ENCODE measurements at regions not wholly inside any gene's neighbourhood (a gene's known extent, or its start where the extent isn't known, plus 50 kb on each side); places are given as distances from the start of the nearest gene placed in this dataset.
"Not testable (repeated sequence)": the region's sequence is repeated elsewhere in the genome, so short reads cannot be mapped to it uniquely, and the experiment has no call there.

DNA sequence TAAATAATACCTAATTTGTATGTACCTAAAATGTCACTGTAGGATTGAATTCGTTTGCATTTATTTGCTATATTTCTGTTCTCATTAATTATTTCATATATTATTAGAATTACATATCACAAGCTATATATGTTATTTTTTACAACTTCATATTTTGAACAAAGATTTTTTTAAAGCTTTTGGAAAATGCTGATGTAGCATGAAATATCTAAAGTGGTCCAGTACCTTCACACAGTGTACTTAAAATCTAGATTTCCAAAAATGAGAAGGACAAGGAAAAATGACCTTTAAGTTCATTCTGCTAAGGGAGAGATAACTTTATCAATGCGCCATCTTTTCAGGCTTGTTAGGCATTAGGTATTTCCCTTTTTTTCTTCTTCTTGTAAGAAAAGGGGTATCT is 71.8 kb downstream of the LARP7 start:
- DNase-seq = no peak

DNA sequence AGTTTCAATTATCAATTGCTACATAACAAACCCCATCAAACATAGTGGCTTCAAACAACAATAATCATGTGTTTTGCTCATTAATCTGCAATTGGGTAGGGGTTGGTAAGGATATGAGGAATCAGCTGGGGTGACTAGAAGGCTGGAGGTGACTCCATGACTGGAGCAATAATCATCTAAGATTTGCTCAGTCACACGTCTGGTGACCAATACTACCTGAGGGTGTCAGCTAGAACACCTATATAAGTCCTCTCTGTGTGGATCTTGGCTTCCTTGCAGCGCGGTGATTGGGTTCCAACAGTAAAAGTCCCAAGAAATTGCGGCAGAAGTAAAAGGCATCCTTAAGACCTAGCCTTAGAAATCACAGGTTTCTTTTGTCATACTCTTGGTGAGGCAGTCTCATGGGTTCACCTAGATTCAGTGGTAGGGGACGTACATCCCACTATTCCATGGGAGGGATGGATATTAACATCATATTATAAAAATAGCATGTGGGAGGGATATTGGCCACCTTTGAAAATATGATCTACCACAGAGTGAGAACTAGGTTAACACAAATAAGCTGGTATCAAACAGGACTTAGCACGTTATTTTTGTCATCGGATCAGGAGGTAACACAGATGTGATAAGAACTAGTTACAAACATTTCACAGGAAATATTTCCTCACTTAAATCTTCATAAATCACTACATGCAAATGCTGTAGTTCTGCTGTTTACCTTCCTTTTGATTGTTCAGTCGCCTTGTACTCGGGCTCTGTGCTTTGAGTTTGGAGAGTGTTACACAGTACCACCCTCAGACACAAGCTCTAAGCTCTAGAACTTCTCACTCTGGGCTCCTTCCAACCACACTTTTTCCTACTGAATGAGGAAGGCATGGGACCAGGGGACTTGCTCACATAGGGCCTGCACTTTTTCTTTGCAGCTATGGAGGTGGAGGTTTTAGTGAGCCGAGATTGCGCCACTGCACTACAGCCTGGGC is 78.3 kb downstream of the LARP7 start:
- DNase-seq = no peak

DNA sequence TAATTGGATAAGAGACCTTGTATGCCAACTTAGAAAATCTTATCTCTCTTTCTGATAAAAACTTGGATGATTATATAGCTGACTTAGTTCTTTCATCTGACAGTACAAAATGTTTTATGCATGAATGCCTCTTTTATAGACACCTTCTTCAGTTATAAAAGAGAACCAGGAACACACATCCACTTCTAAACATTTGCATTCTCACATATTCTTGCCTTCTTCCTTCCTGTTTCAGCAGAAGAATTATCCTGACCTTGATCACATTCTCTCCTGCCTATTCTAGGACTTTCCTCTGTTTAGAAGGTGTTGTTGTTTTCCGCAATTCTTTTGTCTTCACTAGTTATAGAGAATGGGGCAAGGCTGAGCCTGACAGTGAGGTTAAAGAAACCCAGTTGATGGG is 80.9 kb downstream of the LARP7 start:
- no peak for DNase-seq

DNA sequence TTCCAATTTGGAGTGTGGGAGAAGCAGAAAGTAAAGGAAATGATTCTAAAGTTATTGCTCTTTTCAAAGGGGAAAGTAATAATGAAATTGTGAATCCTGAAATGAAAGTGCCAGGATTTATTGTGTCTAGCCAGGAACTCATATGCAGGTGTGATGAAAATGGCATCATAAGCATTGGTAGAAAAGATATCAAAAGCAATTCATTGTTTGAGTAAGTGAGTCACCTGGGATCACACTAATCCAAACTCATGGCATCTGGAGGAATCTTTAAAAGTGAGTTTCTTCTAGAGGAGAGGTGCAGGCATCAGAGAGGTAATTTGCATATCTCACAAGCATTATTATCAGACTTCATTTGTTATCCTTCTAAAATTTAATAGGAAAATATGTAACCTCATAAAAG is 84.7 kb downstream of the LARP7 start:
- DNase-seq = no peak

DNA sequence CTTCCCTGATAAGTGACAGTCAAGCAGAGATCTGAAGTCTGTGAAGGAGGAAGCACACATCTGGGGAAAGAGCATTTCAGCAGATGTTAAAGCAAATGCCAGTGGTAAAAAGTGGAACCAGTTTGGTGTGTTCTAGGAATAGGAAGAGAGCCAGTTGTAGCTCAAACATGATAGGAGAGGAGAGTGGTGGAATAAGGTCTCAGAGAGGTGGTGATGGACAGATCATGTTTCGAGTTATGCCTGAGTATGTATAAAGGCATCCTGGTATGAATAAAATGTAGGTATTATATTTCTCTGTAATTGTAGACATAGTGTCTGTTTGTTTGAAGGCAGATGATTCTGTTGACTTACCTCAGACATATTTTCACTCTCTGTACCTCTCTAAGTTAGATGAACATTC is 89.1 kb downstream of the LARP7 start:
- no peak for DNase-seq

DNA sequence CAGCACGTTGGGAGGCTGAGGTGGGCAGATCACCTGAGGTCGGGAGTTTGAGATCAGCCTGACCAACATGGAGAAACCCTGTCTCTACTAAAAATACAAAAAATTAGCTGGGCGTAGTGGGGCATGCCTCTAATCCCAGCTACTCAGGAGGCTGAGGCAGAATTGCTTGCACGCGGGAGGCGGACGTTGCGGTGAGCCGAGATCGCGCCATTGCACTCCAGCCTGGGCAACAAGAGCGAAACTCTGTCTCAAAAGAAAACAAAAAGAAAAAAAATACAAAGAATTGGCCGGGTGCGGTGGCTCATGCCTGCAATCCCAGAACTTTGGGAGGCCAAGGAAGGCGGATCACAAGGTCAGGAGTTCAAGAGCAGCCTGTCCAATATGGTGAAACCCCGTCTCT is 90.8 kb downstream of the LARP7 start:
- DNase-seq = not testable (repeated sequence)

DNA sequence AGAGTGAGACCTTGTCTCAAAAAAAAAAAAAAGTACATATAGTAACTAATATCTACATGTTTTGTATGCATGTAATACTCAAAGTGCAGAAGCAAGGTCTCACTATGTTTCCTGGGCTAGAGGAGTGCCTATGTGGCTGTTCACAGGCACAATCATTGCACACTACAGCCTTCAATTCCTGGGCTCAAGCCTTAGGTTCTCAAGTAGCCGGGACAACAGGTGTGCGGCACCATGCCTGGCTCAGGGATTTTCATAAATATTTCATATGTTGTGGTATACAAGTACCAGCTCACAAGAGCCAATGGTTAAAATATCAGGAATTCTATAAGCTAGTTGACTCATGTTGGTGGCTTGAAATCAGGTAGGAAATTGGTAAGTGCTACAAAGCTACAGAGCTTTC is 94.8 kb downstream of the LARP7 start:
- no peak for DNase-seq

DNA sequence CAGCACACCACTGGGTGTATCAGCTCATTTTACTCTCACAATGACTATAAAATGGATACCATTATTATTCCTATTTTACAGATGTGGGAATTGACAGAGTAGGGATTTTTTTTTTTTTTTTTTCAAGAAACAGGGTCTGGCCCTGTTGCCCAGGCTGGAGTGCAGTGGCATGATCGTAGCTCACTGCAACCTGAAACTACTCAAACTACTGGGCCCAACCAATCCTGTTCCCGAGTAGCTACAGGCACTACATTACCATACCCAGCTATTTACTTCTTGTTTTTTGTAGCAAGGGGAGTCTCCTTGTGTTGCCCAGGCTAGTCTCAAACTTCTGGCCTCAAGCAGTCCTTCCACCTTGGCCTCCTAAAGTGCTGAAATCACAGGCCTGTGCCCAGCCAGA is 95.2 kb downstream of the LARP7 start:
- DNase-seq = no peak

DNA sequence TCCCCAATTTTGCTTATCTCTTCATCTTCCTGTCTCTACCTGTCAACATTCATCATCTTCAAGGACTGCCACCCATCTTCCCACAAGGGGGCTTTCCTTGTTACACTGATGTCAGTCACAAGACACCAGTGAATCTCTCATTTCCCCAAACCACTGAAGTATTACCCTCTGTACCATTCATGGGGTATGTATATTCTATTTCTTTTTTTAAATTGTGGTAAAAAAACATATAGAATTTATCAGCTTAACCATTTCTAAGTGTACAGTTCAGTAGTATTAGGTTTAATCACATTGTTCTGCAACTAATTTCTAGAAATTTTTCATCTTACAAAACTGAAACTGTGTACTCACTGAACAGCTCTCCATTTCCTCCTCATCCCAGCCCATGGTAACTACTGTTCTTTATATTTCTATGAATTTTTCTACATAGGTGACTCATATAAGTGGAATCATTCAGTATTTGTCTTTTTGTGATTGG is 98.6 kb downstream of the LARP7 start:
- peak in 1 of 2 experiments; percentile 22 for DNase-seq

DNA sequence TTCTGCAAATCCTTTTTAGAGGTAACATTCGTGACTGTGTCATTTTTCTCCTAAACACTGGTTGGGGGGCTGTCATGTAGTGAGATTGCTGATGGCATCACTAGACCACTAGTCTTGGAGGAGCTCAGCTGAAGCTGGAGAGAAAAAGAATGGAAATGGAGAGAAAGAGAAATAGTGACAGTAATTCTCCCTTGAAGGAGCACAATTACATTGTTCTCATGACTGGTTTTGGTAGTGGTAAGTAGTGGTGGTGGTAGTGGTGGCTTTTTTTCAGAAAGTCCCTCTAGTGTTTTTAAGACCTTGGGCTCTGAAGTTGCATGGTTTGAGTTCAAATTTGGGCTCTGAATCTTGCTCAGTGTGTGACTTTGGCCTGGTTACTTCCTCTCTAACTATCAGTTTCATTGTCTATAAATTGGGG is 99.8 kb downstream of the LARP7 start:
- DNase-seq = no peak

DNA sequence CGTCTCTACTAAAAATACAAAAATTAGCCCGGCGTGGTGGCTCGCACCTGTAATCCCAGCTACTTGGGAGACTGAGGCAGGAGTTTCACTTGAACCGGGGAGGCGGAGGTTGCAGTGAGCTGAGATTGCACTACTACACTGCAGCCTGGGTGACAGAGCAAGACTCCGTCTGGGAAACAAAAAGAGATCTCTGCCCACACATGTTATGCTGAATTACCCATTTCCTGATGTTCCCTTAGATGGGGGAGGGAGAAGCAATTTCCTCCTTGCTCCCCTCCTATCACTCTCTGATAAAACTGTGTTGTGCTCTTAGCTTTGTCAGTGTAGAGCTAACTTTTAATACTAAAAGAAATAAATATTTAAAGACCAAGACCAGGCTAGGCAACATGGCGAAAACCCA is 102.5 kb downstream of the LARP7 start:
- DNase-seq = no peak

DNA sequence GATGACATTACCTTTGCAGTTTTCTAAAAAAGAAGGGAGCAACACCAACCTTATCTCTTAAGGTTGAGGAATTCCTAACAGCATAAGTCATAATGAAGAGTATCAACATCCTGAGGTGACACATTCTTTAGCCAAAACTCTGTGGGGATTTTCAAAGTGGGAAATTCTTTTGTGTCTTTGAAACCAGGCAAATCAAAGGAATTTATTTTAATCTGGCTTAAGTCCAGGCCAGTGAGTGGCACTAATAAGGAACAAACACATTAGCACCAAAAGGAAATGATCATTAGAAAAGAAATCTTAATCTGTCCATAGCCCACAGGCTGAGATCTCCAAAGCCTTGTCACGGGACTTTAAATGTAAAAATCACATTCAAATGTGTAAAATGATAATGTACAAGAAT is 110.1 kb downstream of the LARP7 start:
- no peak for DNase-seq

DNA sequence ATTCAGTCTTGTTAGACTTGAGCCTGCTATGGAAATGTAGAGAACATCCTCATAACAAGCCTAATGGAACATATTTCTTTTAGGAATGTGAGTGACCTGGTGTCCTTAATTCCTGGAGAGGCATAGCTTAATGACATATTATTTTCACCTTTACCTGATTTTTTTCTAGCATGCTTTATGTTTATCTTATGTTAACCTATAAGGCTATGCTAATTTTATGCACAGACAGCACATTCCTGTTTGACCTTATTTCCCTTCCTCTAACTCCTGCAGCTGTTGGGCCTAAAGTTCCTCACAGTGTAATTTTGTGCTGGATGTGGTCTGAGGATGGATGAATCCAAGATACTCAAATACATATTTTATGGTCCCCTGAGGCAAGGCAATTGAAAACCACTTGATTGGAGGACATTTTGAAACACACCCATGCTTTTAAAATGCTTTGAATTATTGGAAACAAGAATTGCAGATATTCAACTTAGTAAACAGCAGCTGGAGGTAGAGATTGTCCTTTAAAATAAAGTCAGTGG is 111.5 kb downstream of the LARP7 start:
- no peak for DNase-seq

DNA sequence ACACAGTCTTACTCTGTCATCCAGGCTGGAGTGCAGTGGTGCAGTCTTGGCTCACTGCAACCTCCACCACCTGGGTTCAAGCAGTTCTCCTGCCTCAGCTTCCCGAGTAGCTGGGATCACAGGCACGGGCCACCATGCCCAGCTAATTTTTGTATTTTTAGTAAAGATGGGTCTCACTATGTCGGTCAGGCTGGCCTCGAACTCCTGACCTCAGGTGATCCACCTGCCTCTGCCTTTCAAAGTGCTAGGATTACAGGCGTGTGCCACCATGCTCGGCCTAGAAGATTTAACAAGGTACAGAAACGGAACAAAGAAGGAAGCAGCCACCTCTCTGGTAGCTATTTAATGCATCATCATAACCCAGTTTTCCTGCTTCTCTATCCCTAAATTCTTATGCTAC is 113.8 kb downstream of the LARP7 start:
- DNase-seq = not testable (repeated sequence)

DNA sequence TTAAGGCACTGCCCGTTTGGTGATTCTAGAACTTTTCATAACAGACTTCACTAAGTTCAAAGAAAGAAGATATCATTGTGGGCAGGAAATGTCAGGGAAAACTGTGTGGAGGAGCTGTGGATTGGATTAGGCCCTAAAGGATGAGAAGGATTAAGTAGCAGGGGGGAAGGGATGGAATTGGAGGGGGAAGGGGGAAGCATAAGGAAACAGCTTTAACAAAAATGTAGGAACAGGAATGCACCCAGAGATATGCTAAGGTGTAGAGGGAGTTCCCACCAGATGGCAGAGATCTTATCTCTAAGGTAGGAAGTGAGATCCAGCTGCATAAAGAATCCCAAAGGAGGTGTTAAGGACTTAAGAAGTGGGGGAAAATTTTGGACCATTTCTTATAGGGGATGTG is 114.5 kb downstream of the LARP7 start:
- no peak for DNase-seq

DNA sequence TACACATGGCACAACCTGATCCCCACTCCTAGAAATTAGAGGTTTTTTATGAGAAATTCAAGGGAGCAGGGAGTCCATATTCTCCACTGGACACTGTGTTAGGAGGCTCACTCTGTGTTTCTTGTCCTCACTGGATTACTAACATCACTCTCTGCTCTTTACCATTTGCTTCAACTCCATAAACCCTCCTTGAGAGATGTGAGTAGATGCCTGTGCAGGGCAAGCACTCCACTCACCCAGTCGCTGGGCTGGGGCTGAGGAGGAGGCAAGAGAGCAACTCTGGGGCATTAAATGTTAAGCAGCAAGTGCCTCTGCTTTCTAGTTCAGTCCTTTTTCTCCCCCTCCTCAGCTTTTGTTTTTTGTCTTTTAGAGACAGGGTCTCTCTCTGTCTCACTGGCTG is 115.1 kb downstream of the LARP7 start:
- DNase-seq = no peak

DNA sequence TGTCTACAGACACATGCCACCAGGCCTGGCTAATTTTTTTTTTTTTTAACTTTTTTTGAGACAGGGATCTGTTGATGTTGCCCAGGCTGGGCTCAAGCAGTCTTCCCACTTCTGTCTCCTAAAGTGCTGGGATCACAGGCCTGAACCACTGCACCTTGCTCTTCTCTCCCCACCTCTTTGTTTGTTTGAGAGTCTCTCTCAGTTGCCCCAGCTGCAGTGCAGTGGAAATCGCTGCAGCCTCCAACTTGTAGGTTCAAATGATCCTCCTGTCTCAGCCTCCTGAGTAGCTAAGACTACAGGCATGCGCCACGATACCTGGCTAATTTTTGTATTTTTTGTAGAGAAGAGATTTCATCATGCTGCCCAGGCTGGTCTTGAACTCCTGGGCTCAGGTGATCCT is 115.6 kb downstream of the LARP7 start:
- DNase-seq = no peak

DNA sequence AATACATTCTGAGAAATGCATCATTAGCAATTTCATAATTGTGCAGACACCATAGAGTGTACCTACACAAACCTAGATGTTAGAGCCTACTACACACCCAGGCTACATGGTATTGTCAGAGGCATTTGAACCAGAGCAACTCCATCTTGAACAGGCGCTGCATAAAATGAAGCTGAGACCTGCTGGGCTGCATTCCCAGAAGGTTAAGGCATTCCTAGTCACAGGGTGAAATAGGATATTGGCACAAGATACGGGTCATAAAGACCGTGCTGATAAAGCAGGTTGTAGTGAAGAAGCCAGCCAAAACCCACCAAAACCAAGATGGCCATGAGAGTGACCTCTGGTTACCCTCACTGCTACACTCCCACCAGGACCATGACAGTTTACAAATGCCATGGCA is 116.4 kb downstream of the LARP7 start:
- DNase-seq = no peak

DNA sequence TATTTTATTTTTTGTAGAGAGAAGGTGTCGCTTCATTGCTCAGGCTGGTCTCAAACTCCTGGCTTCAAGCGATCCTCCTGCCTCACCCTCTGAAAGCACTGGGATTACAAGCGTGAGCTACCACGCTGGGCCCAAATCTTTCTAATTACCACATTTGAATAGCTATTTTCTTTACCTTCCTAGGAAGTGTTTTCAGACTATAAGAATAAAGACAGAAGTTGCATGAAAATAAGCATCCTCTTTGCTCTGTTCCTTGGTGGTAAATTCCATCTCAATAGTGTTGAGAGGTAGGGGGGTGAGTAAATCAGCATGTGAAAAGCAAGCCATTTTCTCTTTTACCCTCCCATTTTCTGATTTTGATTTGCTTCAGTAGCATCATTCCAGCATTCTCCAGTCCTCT is 122.4 kb downstream of the LARP7 start:
- no peak for DNase-seq

DNA sequence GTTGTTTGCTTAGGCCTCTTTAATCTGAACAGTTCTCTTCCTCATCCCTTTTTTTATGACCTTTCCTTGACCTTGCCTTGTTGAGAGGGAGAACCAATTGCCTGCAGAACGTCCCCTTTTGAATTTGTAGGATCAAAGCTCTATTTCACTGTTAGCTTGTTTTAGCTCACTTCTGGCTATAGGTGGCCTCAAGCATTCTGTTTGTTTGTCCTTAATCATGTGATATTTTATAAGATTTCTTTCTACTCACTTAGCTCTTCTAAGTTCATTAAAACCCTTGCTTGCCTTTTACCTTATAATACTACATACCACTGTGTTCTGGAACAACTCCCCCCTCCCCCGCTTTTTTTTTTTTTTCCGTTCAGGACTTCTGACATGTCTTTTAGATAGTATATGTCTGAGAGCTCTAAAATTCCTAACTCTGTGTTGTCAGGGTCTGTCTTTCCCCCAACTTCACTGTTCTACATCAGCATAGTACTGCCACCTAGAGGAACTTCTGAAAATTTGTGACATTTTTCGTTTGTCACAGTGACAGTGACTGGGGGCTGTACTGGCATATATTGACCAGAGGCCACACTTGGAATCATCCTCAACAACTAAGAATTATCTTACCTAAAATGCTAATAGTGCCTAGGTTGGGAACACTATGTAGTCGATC is 128.5 kb downstream of the LARP7 start:
- DNase-seq = no peak

DNA sequence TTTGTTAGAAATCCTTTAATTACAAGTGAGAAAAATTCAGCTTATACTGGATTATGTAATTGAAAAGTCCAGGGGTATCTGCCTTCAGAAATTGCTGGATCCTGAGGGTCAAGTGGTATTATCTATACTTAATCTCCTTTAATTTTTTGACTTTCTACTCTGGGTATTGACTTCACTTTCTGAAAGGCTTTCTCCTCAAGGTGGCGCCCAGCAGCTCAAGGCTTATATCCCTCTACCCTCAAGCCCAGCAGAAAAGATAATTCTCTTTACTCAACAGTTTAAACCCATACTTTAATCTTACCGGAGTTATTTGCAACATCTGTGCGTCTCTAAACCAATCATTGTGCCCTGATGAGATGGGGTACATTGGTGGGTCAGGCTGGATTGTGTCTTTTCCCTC is 129.5 kb downstream of the LARP7 start:
- DNase-seq = peak; percentile 3 to 20

DNA sequence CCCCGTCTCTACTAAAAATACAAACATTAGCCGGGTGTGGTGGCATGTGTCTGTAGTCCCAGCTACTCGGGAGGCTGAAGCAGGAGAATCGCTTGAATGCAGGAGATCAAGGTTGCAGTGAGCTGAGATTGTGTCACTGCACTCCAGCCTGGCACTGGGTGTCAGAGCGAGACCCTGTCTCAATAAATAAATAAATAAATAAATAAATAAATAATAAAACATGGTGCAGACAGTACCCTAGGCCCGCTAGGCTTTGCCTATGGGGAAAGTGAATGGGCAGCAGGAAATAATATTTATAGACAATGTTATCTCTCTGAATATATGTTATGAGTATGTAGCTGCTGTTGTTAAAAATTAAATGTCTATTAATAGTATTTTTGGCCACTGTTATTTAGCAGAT is 130.4 kb downstream of the LARP7 start:
- DNase-seq = no peak

DNA sequence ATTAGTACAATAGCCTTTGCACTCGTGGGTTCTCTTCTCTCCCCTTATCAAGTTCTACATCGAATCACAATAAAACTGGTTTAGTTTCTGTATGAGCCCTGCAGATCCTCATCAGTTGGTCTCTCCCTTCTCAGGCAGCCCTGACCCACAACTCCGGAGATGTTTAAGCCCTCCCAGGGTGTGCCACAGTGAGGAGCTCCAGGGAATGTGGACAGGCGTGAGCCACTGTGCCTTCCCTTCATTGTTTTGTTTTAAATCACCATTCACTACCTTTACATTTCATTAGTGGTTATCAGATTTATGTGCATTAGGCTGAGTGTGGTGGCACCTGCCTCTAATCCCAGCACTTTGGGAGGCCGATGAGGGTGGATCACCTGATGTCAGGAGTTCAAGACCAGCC is 133.2 kb downstream of the LARP7 start:
- DNase-seq = no peak

DNA sequence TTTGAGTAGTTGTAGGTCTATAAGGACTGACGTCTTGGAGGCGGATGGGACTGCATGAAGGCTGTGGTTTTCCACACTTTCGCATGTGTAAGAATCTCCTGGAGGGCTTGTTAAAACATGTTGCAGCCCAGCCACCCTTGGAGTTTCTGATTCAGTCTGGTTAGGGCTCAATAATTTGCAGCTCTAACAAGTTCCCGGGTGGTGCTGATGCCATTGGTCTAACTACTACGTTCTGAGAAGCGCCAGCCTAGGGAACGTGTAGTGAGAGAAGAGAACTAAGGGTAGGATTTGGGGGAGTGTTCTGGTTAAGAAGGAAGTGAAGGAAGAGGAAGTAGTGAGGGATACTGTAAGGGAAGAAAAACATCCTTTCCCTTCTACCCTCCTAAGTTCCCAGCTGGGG is 138.9 kb downstream of the LARP7 start:
- no peak for DNase-seq
